ENCODE measurements at regions not wholly inside any gene's neighbourhood (a gene's known extent, or its start where the extent isn't known, plus 50 kb on each side); places are given as distances from the start of the nearest gene placed in this dataset.

DNA sequence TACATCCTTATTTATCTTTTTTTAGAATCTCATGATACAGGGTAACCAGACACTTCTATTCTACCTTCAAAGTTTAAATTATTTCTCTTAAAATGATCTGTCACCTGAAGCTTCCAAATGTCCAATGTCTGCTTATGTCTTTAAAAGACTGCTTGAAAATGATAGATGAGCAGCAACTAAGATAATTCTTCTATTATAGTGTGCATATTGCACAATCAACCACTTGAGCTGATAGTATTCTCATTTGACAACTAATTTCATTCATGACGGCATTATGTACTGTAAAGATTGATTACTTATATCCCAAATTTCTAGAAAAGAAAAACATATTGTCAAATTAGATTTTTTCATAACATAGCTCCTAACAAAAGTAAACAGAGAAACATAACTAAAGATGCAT, 1478.2 kb upstream of the MIR17HG start:
- no peak for TF ChIP-seq EZH2 (IDR thresholded peaks at IDR 0.05)
- no peak for TF ChIP-seq FOXP2 (optimal IDR thresholded peaks at IDR 0.05; ENCODE audit: control extremely low read depth, extremely low read length, insufficient read depth)
- no peak for TF ChIP-seq POLR2AphosphoS5 (IDR thresholded peaks at IDR 0.05; ENCODE audit: borderline replicate concordance, low read depth, low read length)
- DNase-seq (ENCODE audit: low read depth, low spot score): no peak
- Histone ChIP-seq H3K9ac (ENCODE audit: insufficient read length) (no peak overlapping the region), H3K27ac (no peak overlapping the region), H3K4me3 (no peak overlapping the region), H3K36me3 (ENCODE audit: insufficient read depth, low read length) (no peaks in the 10 kb centered on the region), H3K9me3 (ENCODE audit: low read depth, low read length) (no peaks in the 10 kb centered on the region)

DNA sequence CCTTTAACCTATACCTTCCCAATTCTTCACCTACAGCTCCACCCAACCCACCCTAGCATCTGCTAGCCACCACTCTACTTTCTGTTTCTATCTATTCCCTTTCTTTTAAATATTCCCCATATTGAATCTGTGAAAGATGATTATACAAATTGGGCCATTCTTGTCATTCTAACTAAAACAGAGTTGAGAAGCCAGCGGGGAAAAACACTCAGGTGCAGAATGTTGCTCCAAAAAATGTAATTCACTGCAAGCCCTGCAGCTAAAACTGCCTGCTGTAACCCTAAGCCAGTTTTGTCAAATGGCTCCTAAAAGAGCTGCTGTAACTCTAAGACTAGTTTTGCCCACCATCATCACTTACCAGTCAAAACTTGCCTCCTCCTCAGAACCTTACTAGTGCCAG, 1468.6 kb upstream of the MIR17HG start:
- H3K9ac ChIP-seq (ENCODE audit: insufficient read length): no peak overlapping the region
- no peaks in the 10 kb centered on the region for H3K9me3 ChIP-seq (ENCODE audit: low read depth, low read length)
- TF ChIP-seq EZH2 (IDR thresholded peaks at IDR 0.05): no peak
- no peak for TF ChIP-seq FOXP2 (optimal IDR thresholded peaks at IDR 0.05; ENCODE audit: control extremely low read depth, extremely low read length, insufficient read depth)
- TF ChIP-seq POLR2AphosphoS5 (IDR thresholded peaks at IDR 0.05; ENCODE audit: borderline replicate concordance, low read depth, low read length): no peak
- no peaks in the 10 kb centered on the region for H3K36me3 ChIP-seq (ENCODE audit: insufficient read depth, low read length)
- no peak overlapping the region for H3K27ac ChIP-seq
- DNase-seq (ENCODE audit: low read depth, low spot score): no peak
- no peak overlapping the region for H3K4me3 ChIP-seq

DNA sequence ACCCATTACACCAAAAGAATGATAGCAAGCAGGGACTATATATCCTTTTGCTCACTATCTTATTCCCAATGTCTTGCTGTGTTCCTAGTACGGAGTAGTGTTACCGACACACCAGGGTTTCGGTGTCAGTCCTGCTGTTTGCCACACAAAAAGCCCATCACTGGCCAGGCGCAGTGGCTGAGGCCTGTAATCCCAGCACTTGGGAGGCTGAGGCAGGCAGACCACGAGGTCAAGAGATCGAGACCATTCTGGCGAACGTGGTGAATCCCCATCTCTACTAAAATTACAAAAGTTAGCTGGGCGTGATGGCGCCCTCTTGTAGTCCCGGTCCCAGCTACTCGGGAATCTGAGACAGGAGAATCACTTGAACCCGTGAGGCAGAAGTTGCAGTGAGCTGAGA, 1467.3 kb upstream of the MIR17HG start:
- Histone ChIP-seq H3K9me3 (ENCODE audit: low read depth, low read length) (no peaks in the 10 kb centered on the region), H3K27ac (no peak overlapping the region), H3K9ac (ENCODE audit: insufficient read length) (no peak overlapping the region), H3K36me3 (ENCODE audit: insufficient read depth, low read length) (no peaks in the 10 kb centered on the region), H3K4me3 (no peak overlapping the region)
- no peak for DNase-seq (ENCODE audit: low read depth, low spot score)
- TF ChIP-seq FOXP2 (optimal IDR thresholded peaks at IDR 0.05; ENCODE audit: control extremely low read depth, extremely low read length, insufficient read depth): no peak

DNA sequence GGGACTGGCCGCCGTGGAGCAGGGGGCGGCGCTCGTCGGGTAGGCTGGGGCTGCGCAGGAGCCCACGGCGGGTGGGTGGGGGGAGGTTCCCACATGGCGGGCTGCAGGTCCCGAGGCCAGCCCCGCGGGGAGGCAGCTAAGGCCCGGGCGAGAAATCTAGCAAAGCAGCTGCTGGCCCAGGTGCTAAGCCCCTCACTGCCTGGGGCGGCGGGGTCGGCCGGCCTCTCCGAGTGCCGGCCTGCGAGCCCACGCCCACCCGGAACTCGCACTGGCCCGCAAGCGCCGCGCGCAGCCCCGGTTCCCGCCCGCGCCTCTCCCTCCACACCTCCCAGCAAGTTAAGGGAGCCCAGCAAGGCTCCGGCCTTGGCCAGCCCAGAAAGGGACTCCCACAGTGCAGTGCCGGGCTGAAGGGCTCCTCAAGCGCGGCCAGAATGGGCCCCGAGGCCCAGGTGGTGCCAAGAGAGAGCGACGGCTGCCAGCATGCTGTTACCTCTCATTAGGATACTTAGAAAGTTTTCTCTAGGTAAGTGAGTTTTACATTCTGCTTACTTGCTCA, 1463.5 kb upstream of the MIR17HG start:
- no peaks in the 10 kb centered on the region for H3K9me3 ChIP-seq (ENCODE audit: low read depth, low read length)
- TF ChIP-seq EZH2 (IDR thresholded peaks at IDR 0.05): no peak

DNA sequence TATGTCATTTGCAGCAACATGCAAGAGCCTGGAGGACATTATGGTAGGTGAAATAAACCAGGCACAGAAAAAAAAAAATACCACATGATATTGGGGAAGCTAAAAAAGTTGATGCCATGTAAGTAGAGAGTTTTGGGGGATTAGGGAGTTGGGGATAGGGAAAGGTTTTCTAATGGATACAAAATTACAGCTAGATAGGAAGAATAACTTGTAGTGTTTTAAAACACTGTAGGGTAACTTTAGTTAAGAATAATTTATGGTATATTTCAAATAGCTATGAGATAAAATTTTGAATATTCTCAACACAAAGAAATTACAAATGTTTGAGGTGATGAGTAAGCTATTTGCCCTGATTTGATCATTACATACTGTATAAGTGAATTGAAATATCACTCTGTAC, 1456.7 kb upstream of the MIR17HG start:
- Histone ChIP-seq H3K27ac (no peak overlapping the region), H3K9me3 (ENCODE audit: low read depth, low read length) (no peaks in the 10 kb centered on the region), H3K4me3 (no peak overlapping the region), H3K36me3 (ENCODE audit: insufficient read depth, low read length) (no peaks in the 10 kb centered on the region), H3K9ac (ENCODE audit: insufficient read length) (no peak overlapping the region)
- no peak for DNase-seq (ENCODE audit: low read depth, low spot score)
- TF ChIP-seq EZH2 (IDR thresholded peaks at IDR 0.05) (no peak), POLR2AphosphoS5 (IDR thresholded peaks at IDR 0.05; ENCODE audit: borderline replicate concordance, low read depth, low read length) (no peak), FOXP2 (optimal IDR thresholded peaks at IDR 0.05; ENCODE audit: control extremely low read depth, extremely low read length, insufficient read depth) (no peak)

More for the DNA sequence above, 1463.5 kb upstream of the MIR17HG start:
- no peak overlapping the region for H3K27ac ChIP-seq
- no peak overlapping the region for H3K9ac ChIP-seq (ENCODE audit: insufficient read length)
- DNase-seq (ENCODE audit: low read depth, low spot score): no peak
- no peak overlapping the region for H3K4me3 ChIP-seq
- H3K36me3 ChIP-seq (ENCODE audit: insufficient read depth, low read length): no peaks in the 10 kb centered on the region

DNA sequence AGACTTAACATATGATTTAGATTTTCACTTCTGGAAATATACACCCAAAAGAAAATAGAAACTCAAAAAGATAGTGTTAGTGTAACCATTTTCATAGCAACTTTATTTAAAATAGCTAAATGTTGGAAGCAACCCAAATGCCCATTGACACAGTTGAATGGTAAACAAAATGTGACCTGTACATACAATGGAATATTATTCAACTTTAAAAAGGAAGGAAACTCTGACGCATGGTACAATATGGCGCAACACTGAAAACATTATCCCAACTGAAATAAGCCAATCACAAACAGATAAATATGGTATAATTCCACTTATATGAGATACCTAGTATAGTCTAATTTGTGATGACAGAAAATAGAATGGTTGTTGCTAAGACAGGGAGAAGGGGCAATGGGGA, 1456.1 kb upstream of the MIR17HG start:
- Histone ChIP-seq H3K9me3 (ENCODE audit: low read depth, low read length) (no peaks in the 10 kb centered on the region), H3K27ac (no peak overlapping the region), H3K9ac (ENCODE audit: insufficient read length) (no peak overlapping the region), H3K36me3 (ENCODE audit: insufficient read depth, low read length) (no peaks in the 10 kb centered on the region), H3K4me3 (no peak overlapping the region)
- no peak for DNase-seq (ENCODE audit: low read depth, low spot score)
- TF ChIP-seq FOXP2 (optimal IDR thresholded peaks at IDR 0.05; ENCODE audit: control extremely low read depth, extremely low read length, insufficient read depth) (no peak), POLR2AphosphoS5 (IDR thresholded peaks at IDR 0.05; ENCODE audit: borderline replicate concordance, low read depth, low read length) (no peak), EZH2 (IDR thresholded peaks at IDR 0.05) (no peak)

DNA sequence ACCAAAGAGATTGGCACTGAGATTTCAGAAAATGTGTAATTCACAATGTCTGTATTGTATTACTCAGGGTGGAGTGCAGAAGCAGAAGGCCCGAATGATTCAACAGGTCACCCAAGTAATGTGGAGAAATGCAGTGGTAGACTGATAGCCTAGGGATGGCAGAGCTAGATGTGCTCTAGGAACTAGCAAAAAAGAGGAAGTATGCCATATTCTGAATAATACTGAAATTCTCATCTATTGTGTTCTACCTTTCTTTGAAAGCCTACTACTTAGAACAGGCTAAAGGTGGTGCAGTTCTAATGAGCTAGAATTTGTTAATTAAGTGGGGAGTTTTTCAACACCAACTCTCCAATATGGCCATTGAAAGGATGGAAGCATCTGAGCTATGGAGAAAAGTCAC, 1449.8 kb upstream of the MIR17HG start:
- TF ChIP-seq EZH2 (IDR thresholded peaks at IDR 0.05) (no peak), FOXP2 (optimal IDR thresholded peaks at IDR 0.05; ENCODE audit: control extremely low read depth, extremely low read length, insufficient read depth) (no peak), POLR2AphosphoS5 (IDR thresholded peaks at IDR 0.05; ENCODE audit: borderline replicate concordance, low read depth, low read length) (no peak)
- Histone ChIP-seq H3K27ac (no peak overlapping the region), H3K36me3 (ENCODE audit: insufficient read depth, low read length) (no peaks in the 10 kb centered on the region), H3K4me3 (no peak overlapping the region), H3K9ac (ENCODE audit: insufficient read length) (no peak overlapping the region), H3K9me3 (ENCODE audit: low read depth, low read length) (no peaks in the 10 kb centered on the region)
- no peak for DNase-seq (ENCODE audit: low read depth, low spot score)

DNA sequence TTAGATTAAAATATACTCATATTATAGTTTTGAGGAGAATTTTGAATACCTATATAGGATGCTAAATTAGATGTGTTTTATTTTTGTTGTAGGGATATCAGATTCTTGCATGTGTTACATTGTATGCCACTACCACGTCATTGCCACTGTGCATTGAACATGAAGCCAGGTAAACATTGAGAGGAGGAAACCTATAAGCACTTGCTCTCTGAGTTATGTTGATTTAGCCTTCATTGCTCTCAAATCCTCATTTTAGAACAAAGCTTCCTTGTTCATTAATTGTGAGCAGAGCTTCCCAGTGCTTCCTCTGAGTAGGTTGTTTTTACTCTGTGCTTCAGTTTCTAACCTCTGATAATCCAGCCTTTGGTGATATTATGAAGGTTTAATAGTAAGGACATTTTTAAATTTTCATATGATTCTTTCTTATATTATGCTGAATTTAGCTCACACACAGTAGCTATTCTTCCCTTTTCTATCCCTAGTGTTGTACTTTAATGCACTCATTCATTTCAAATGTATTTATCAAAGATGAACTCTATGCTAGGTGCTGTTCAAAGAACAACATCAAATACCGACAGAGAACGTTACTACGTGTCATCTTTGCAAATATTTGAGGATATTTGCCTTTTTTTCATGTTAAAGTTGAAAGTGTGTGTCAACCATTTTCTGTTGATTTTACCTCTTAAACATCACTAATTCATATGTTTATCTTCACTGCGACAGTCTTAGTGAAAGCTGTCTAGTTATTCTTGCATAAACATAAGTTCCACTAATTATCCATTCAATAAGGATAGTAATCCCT, 1448.0 kb upstream of the MIR17HG start:
- H3K36me3 ChIP-seq (ENCODE audit: insufficient read depth, low read length): no peaks in the 10 kb centered on the region
- no peak overlapping the region for H3K27ac ChIP-seq
- no peak overlapping the region for H3K9ac ChIP-seq (ENCODE audit: insufficient read length)
- TF ChIP-seq POLR2AphosphoS5 (IDR thresholded peaks at IDR 0.05; ENCODE audit: borderline replicate concordance, low read depth, low read length) (no peak), EZH2 (IDR thresholded peaks at IDR 0.05) (no peak), FOXP2 (optimal IDR thresholded peaks at IDR 0.05; ENCODE audit: control extremely low read depth, extremely low read length, insufficient read depth) (no peak)
- no peaks in the 10 kb centered on the region for H3K9me3 ChIP-seq (ENCODE audit: low read depth, low read length)
- no peak overlapping the region for H3K4me3 ChIP-seq
- DNase-seq (ENCODE audit: low read depth, low spot score): no peak
